ENCODE measurements at regions not wholly inside any gene's neighbourhood (a gene's known extent, or its start where the extent isn't known, plus 50 kb on each side); places are given as distances from the start of the nearest gene placed in this dataset.

DNA sequence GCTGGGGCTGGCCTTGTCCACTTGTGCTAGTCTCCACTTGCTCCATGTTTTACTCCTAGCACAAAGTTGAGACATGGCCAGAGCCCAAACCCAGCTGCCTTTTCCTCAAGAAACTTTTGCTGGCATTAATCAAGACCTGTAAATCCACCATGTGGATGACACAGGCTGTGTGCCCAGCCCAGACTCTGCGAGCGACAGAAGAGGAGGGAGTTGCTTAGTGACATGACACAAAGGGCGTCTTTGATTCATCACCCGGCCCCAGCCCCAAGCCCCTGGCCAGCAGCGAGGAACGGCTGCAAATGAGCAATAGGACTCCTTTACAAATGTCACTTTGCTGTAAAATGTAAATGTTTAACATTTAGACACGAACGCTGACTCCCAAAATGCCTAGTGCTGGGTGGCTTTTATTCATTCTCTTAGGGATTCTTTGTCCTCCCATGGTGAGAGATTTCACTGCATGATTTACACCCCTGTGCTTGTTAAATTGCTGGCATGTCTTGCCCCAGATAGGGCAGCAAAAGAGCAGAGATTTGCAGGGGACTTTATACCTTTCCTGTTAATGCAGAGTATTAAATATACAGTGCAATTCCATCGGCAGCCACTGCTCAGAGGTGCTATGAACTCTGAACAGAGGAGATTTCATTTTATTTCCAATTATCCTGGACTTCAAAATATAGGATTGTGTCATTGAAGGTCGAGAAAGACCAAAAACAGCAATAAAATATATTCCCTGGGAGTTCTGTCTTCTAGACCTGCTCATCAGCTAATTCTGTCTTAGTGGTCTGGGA, 263.6 kb upstream of the NCAM1 start:
- TF ChIP-seq, protein P1, sequence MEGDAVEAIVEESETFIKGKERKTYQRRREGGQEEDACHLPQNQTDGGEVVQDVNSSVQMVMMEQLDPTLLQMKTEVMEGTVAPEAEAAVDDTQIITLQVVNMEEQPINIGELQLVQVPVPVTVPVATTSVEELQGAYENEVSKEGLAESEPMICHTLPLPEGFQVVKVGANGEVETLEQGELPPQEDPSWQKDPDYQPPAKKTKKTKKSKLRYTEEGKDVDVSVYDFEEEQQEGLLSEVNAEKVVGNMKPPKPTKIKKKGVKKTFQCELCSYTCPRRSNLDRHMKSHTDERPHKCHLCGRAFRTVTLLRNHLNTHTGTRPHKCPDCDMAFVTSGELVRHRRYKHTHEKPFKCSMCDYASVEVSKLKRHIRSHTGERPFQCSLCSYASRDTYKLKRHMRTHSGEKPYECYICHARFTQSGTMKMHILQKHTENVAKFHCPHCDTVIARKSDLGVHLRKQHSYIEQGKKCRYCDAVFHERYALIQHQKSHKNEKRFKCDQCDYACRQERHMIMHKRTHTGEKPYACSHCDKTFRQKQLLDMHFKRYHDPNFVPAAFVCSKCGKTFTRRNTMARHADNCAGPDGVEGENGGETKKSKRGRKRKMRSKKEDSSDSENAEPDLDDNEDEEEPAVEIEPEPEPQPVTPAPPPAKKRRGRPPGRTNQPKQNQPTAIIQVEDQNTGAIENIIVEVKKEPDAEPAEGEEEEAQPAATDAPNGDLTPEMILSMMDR (IDR thresholded peaks at IDR 0.05; ENCODE audit: poor library complexity): no peak
- no peak for TF ChIP-seq EZH2phosphoT487 (IDR thresholded peaks at IDR 0.05; ENCODE audit: low read depth, severe bottlenecking, unreplicated experiment)

All from hepatocyte (in vitro differentiated cells).